G401.6 (cell line): ENCODE measurements at regions not wholly inside any gene's neighbourhood (a gene's known extent, or its start where the extent isn't known, plus 50 kb on each side); places are given as distances from the start of the nearest gene placed in this dataset.

Experiments used
- FAIRE-seq: peaks from 2 replicates; lab custom pipeline; 2012; peaks lifted over from hg19 to GRCh38; lab: Jason Lieb, UNC

DNA sequence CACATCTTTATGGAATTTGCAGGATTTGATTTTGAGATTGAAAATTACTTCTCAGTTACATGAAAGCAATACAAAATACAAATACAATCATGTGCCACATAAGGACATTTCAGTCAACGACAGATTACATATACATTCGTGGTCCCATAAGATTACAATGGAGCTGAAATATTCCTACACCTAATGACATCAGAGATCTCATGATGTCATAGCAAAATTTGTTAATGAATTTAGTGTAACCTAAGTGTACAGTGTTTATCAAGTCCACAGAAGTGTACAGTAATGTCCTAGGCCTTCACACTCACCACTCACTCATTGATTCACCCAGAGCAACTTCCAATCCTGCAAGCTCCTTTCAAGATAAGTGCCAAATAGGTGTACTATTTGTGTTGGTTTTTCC, 126.5 kb downstream of the GPAM start:
- no peak for FAIRE-seq

DNA sequence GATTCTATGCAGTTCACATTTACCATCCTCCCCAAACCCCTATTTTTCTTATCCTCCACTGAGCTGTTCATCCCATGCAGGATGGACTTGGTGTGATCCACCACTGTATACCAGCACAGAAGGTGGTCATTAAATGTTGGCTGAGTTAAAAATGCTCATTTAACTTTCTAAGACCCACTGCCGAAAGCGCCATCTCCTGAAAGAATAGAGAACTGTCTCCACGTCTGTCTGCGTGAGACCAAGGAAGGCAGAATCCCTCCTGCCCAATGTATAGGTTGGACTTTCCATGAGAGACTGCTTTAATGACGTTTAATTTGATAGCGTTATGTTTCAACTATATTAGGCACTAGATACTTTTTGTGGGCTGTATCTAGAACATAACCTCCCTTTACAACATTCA, 124.3 kb downstream of the GPAM start:
- FAIRE-seq: no peak

DNA sequence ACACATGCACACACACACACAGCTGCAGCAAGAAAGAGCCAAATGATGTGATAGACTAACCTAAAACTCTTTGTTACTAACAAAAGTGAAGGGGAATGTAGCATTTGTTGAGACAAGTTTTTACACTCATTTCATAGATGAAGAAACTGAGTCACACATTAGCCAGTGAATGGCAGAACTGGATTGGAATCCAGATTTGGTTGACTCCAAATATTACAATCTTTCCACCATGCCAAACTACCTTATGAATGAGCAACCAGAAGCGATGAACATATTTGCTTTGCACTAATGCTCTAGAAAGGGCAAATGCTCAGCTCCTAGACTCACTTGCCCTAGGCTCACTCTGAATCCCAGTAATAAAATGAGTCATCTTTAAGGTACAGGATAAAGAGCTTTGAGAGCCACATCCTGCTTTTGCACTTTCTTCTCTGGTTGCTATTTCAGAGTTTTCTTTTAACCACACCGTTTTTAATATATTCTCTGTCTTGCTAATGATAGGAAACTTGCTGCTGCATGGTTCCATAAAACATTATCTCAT, 111.9 kb downstream of the GPAM start:
- no peak for FAIRE-seq

DNA sequence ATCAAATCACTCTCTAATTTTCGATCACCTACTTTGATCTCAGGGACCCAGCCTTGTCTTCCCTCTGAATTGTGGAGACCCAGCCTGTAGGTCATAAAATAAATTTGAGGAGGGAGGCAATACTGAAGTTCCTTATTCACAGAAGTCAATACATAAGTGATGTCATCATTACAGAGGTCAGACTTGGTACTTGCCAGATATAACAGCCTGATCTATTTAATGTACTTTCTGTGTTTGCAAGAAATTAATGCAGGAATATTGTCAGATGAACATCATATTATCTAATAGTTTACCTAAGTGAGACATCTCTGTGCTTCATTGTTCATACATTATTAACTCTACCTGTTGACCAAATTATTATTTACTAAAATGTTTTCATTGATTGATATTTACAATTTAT, 105.6 kb downstream of the GPAM start:
- FAIRE-seq: no peak

DNA sequence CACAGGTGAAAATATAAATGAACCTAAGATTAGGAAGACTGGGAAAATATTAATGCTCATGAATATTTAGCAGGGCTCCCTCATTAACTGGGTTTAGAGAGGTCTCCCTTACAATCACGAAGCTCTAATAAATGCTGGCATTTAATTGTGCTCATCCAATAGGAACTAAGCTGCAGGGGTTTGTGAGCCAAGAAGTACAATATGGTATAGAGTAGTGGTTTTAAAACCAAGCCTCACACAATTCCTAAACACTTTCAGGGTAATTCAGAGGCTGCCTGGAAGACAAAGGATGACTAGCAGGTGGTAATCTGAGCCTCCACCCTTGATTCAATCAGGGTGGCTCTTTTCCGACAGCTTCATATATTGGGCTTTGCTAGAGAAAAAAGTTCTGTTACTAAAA, 103.3 kb downstream of the GPAM start:
- no peak for FAIRE-seq

DNA sequence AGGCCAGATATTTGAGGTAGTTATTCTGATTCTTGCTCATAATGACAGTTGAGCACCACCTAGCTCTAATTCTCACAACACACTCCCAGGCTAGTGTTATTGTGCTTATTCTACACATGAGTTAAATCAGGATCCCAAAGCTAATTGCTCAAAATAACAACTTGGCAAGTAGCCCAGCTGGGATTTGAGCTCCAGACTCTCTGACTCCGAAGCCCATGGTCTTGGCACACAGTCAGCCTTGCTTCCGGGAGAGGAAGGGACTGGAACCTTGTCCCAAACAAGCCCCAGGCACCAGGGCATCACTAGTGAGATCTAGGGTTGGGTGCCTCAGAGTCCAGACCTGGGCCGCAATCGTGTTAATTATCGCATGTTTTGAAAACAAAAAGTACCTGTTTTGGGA, 101.4 kb downstream of the GPAM start:
- FAIRE-seq: no peak

DNA sequence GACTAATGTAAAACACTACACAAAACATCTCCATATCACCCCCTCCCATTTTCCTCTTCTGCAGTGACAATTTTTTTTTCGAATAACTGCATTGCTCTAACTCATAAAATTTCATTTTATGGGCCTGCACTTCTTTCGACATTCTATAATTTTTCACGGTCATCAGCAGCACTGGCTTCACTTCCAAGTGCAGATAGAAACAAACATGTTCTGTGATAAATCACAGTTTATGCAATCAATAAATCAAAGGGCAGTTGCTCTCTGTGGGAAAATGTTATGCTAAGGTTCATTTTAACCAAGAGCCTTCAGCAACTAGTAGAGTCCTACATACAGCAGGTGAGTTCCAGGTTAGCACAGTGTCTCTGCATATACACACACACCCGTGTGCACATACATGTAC, 100.1 kb downstream of the GPAM start:
- no peak for FAIRE-seq

DNA sequence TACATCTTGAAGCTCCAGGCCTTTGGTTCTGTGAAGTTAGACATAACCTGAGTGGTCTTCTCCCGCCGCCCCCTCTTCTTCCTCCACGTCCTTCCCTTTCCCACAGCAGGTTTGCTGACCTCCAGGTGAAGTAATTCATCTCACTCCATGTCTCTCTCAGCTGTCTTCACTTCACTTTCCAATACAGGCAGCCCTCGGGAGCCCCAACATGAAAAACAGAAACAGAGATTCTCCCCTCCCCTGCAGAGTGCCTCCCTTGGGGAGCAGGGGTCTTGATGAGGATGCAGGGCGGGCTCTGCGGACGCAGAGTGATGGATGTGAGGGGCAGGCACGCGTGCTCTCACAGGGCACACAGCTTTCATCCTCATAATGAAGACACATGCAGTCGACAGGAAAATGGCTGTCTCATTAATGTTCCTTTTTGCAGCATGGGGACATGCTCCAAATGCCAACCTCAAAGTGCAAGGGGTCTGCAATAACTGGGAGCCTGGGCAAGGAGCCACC, 95.6 kb downstream of the GPAM start:
- FAIRE-seq: no peak

DNA sequence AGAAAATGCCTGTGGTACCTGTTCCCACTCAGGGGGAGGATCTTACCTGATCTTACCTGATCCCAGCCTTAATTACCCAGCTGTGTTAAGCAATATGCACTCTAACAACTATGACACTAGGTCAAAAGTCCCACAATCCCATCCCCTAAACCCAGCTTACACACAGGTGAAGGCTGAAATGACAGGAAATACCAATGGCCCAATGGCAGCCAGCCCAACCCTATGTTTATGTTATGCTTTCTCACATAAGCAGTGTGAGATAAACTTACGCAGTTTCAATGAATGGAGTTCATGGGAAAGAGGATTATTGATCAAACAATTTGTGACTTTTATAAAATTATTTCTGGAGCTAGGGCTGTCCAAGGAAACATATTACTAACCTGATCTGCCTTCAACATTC, 91.9 kb downstream of the GPAM start:
- no peak for FAIRE-seq

DNA sequence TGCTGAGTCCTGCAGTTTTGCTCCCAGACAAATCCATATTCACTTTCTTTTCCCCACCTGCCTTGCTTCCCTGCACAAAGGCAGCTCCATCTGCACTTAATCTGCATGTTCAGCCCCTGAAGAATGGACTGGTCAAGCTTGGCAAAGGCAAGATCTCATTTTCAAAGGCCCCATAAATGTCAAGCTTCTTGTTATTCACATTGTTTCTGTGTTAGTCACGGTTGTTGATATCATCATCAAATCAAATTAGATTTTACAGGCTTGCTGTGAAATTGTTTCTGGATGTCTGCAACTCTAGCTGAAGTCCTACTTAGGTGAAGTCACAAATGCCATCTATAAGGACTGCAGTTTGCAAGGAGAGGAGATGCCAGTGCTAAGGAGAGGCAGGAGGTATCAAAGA, 91.0 kb downstream of the GPAM start:
- no peak for FAIRE-seq

DNA sequence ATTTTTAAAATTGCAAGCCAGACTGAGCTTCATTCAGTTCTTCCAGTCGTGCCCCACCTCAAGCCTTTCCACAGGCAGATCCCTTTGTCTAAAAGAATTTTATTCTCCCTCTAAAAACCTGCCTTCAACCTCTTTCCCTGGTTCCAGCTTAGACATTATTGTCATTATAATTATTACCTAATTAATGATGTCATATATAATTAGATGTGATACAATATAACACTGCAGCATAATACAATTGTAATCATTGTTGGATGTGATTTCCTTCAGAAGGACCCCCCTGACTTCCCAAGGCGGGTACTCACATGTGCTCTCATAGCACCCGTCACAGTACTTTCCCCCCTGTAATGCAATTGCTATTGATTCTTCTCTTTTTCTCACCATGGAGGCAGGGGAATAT, 88.6 kb downstream of the GPAM start:
- no peak for FAIRE-seq

DNA sequence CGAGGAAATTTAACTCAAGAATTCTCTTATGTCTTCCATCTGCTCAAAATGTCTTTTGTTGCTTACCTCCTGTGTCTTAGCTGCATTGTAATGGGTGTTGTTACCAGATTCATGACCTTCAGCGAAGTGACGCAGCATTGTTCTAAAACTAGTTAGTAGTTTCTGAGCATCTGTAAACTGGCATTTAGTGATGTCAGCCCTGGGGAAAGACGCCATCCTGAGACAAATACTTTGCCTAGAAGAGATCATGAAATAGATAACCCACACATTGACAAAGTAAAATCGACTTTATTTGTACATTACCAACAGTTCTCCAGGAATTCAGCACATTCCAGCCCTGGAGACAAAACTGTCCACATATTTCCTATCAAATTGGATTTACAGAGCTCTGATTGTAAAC, 87.8 kb downstream of the GPAM start:
- no peak for FAIRE-seq

DNA sequence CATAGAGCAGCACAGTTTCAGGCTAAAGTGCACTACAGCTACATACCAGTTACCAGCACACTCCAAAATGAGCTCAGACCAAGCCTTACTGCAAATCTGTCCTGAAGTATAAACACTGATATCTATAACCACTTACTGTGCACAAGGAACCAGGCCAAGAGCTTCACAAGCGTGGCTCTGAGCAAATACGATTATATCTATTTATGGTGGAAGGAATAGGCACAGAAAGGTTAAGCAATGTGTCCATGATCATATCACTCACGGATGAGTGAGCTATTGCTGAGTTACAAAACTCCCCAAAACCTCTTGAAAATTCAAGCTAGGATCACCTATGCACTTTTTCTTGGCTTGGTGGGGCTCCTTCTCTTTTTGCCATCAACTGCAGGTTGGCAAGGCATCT, 84.9 kb downstream of the GPAM start:
- no peak for FAIRE-seq
